HG03175 (cell line): ENCODE measurements at regions not wholly inside any gene's neighbourhood (a gene's known extent, or its start where the extent isn't known, plus 50 kb on each side); places are given as distances from the start of the nearest gene placed in this dataset.
A peak's percentile ranks its signal among the peaks of the same experiment; 100 is the strongest.
"Not testable (repeated sequence)": the region's sequence is repeated elsewhere in the genome, so short reads cannot be mapped to it uniquely, and the experiment has no call there.

Experiments
- ATAC-seq: cut with Tn5 transposase; IDR thresholded peaks from one replicate; pipeline ENCODE4 v1.9.1; 2021; ENCODE audit warnings: mild to moderate bottlenecking, moderate library complexity; ENCODE audit not compliant: unreplicated experiment

DNA sequence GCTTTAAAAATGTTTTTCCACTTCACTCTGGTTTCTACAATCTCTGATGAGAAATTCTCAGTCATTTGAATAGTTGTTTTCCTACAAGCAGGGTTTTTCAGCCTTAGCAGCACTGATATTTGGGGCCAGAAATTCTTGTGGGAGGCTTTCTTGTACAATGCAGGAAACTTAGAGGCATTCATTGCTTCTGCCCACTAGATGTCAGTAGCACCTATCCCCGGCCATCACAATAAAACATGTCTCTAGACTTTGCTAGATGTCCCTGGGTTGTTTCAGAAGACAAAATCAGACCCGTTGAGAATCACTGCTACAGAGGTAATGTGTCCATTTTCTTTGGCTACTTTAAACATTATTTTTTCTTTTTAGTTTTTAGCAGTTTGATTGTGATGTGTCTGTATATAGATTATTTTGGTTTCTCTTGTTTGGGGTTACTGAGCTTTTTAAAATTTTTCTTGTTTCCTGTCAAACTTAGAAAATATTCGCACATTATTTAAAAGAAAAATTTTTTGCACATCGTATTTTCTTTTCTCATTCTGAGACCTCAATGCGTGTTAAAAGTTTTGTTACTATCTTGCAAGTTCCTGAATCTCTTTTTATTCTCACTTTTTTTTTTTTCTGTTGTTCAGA, 60.8 kb upstream of the CCDC179 start:
- ATAC-seq = peak; percentile 97

DNA sequence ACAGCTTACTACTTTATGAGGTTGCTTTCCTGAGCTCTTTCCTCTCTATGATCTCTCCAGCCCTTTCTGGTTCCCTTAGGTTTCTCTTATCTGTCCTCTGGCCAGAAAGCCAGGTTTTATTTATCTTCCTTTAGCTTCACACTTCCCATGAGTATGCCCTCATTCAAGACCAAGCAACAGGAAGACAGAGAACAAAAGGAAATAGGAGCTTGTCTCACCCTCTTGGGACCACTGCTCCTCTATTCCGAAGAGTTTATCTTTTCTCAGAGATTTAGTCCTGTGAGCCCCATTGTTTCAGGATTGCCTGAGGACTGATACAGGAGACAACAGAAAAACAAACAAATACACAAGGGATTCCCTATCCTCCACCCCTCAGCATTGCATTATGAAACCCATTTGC, 62.4 kb upstream of the CCDC179 start:
- ATAC-seq = no peak

DNA sequence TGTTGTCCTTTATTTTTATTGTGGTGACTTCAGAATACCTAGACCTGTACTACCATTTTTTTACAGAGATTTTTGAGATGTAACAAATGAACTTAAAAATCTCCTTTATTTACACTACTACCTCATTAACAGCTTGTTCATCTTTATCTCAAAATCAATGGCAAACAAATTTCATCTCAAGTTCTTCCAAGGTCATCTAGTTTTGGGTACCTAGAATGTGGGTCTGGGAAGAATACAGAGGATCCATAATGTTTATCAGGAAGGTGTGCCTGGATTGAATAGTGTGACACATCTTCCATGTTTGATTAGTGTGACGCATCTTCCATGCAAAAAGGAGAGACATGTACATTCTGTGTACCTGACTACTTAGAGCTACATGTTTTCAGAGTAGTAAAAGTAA, 63.3 kb upstream of the CCDC179 start:
- no peak for ATAC-seq

DNA sequence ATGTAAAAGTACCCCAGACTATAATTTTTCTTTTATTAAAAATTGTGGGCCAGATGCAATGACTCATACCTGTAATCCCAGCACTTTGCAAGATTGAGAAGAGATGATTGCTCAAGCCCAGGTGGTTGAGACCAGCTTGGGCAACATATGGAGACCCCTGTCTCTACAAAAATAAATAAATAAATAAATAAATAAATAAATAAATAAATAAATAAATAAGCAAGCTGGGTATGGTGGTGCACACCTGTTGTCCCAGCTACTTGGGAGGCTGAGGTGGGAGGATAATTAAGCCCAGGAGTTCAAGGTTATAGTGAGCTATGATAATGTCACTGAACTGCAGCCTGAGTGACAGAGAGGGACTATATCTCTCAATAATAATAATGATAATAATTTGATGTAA, 66.1 kb upstream of the CCDC179 start:
- no peak for ATAC-seq

DNA sequence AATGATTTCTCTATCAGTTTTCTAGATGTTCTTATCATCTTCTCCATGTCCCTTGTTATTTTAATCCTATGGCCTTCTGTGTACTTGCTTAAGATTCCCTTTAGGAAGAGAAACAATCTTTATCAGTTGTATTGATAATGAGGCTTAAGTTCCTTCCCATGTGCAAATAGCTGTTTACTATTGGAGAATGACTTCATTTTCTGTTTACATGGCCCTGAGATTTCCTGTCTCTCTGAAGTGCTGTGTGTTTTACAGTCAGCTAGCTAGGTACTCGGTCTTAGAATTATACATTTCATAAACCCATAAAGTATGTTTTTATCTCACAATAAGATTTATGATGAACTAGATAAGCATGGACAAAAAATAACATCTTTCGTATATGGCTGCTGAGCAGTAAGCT, 67.5 kb upstream of the CCDC179 start:
- no peak for ATAC-seq

DNA sequence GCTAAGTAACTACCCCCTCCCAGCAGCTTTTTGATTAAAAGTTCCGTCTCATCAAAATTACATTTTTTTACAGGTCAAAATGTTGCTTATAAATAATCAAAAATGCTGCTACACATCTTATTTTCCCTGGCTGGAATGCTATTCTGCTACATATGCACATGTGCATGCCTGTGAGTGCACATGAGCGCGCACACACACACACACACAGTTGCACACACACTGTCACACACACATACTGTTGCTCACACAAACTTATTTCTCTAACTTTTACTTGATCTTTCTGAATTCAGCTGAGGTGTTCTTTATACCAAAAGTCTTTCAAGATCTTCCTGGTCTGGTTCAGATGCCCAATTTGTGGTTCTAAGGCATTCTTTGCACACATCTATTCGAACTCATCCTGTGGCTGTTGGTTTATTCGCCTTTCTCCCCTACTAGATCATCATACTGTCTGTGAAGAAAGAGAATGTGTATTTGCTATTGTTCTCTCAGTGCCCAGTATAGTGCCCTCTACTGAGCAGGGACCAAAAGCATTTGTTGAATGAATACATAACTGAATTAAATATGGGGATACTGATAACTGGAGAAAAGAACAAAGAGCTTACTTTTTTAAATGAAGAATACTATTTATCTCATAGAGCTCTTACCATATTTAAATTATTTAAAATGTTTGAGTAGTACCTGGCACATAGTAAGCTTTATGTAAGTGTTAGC, 68.1 kb upstream of the CCDC179 start:
- ATAC-seq = no peak

DNA sequence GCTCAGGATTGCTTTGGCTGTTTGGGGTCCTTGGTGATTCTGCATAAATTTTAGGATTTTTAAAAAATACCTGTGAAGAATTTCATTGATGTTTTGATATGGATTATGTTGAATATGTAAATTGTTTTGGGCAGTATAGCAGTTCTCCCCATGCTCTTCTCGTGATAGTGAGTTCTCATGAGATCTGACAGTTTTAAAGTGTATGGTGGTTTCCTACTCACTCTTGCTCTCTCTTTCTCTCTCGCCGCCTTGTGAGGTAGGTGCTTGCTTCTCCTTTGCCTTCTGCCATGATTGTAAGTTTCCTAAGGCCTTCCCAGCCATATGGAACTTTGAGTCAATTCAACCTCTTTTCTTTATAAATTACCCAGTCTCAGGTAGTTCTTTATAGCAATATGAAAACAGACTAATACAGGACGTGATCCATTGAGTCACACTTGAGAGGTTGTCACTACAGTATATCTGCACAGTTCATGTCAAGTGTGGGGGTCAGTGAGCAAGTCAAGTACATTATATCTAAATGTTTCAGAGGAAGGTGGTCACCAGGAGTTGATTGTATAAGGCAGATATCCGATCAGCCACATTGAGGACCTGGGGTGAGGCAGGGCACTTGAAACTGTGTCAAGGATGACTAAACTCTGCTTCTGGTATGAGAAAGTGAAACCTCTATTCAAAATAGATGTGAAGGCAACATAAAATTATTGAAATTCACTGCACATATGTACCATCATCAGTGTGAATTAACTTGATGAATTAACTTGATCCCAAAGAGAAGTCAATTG, 70.7 kb upstream of the CCDC179 start:
- ATAC-seq = peak; percentile 97

DNA sequence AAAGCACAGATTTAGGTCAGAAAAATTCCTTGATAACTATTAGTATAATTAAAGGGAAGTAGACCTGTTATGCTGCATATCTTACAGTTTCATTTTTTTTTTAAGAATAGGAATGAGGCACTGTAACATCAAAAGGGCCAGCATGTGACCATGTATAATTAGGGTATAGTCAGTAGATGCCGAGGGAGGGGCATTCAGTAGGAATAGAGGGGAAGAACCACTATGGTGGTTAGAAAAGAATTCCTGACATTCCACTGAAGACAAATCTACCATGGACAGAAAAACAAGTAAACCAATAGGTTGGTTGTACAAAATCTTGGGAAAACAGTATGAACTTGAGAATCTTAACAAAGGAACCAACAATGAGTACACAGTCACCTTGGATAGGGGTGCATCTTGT, 78.4 kb upstream of the CCDC179 start:
- ATAC-seq = no peak

DNA sequence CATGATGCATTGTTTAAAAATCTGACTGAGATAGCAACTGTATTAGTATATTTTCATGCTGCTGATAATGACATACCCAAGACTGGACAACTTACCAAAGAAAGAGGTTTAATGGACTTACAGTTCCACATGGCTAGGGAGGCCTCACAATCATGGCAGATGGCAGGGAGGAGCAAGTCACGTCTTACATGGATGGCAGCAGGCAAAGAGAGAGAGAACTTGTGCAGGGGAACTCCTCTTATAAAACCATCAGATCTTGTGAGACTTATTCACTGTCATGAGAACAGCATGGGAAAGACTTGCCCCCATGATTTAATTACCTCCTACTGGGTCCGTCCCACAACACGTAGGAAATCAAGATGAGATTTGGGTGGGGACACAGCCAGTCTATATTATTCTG, 81.3 kb upstream of the CCDC179 start:
- ATAC-seq = not testable (repeated sequence)

DNA sequence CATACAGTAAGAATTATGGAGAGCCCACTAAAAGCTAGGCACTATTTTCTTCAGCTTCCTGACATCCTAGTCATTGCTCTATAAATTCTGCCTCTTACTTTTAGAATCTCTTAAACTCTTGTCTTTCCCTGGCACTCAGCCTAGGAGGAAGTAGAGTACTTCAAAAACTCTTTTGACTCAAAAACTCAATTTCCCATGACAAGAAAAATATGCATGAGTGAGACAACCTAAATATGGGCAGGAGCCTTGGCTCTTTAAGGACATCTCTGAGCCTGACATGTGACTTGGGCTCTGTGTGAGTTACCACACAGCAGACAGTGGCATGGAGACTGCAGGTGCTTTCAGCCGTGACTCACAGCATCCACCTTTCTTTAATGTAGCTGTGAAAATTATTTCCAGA, 97.5 kb upstream of the CCDC179 start:
- no peak for ATAC-seq

DNA sequence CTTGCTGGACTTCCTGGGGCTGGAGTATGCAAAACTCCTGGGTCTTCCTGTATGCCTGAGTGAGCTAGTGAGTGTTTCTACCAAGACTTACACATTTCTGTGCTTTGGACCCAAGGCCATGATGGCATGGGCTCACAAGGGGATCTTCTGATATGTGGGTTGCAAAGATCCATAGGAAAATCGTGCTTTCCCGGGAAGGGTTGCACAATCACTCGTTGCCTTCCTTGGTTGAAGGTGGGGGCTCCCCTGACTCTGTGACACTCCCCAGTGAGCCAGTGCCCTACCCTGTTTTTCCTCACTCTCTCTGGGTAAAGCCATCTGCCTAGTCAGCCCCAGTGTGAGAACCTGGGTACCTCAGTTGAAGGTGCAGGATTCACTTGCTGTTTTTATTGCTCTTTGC, 114.0 kb upstream of the CCDC179 start:
- ATAC-seq = no peak

DNA sequence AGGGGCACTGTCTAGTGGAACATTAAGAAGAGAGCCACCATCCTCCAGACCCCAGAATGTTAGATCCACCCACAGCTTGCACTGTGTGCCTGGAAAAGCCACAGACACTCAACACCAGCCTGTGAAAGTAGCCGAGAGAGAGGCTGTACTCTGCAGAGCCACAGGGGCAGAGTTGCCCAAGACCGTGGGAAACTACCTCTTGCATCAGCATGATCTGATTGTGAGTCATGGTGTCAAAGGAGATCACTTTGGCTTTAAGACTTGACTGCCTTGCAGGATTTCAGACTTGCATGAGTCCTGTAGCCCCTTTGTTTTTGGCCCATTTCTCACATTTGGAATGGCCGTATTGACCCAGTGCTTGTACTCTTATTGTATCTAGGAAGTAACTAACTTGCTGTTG, 115.9 kb upstream of the CCDC179 start:
- ATAC-seq = no peak

DNA sequence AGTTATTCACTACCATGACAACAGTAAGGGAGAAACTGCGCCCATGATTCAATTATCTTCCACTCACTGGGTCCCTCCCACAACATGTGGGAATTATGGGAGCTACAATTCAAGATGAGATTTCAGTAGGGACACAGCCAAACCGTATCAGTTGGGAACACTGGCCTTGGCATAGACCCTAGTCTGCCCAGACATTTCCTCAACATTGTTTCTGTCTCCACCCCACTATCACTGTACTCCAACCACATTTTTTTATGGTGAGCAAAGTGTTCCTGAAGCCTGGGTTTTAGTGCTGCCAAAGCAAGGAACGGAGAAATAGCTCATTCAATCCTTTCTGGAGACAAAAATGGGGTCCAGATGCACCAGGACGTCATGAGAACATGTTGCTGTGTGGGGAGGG, 122.6 kb upstream of the CCDC179 start:
- ATAC-seq = no peak

DNA sequence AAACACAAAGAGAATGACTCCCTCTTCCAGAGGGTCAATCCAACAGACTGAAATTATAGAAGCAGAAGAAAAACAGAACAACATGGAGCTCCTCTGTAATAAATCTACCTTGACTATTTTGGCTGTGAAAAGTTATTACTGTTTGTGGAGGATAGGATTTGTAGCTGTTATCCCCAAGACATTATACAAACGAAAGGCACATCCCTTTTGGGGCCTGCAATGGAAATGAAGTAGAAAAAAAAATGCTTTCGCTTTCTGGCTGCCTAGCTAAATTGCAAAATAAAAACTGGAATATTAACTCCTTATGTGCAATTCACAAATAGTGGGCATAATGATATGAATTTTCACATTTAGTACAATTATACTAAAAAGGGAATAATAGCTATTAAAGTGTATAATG, 123.8 kb upstream of the CCDC179 start:
- no peak for ATAC-seq

DNA sequence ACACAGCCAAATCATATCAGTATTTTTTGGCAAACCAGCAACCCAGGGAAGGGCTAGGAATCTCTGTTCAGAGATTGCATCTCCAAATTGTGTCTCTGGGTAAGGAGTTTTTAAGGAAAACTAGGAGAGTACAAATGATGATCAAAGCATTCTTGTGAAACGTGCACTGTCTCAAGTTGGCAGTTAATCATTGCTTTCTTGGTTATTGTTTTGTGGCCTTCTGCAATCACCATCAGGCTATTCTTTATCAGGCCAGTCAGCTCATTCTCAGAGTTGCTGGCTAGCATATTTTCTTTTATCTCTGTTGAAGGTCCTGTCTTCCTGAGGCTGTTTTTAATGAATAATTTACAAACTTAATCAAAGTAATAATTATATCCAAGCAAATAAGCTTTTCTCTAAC, 129.1 kb upstream of the CCDC179 start:
- ATAC-seq = no peak

DNA sequence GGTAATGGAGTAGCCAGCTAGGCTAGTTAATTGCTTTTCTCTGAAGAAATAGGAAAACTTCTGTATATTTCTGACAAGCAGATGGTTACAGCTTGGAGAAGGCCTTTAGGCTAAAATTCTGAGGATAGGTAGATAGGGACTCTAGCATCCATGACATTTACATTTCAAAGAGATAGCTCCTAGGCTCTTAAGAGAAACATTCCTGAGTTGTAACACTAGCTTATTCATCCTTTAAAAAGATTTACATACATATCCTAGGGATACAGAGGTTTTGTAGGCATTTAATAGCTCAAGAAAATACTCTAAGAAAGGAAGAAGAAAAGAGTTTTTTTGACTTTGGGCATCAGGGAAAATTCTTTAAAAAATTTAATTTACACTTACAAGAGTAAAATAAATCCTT, 130.9 kb upstream of the CCDC179 start:
- ATAC-seq = no peak

DNA sequence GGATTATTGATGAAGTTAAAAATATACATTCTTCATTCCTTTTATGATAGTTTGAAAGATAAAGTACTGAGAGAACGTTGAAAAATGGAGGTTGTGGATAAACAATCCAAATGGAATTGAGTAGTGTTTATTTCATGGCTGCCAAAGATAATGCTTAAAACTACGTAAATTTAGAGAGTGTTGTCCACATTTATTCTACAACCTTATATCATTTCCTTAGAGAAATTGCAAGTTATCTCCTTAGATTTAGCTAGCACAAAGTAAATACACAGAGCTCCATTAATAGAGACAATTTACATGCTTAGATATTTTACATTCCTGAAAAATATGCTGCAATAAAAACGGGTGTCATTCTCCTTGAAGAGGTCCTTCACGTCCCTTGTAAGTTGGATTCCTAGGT, 146.5 kb upstream of the CCDC179 start:
- ATAC-seq = no peak

DNA sequence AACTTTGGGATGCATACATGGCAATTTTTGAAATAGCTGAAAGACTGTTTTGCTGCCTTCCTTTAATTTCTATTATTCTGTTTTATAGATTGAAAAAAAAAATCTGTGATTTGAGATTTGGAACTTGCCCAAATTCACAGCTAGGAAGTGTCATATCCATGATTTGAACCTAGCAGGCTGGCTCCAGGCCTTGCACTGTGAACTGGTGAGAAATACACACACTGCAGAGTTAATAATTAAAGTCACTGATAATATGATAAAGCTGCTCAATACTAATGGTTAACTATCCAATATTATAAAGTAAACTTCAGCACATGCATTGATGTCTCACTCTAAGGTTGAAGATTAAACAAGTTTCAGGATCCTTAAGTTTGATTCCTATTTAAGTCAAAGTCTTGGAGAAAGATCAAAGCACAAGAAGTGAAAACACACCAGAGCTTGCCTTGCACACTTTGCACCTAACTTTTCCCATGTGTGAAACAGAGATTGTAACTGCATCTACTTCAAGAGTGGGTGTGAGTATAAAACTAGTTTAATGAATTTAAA, 150.6 kb upstream of the CCDC179 start:
- no peak for ATAC-seq

DNA sequence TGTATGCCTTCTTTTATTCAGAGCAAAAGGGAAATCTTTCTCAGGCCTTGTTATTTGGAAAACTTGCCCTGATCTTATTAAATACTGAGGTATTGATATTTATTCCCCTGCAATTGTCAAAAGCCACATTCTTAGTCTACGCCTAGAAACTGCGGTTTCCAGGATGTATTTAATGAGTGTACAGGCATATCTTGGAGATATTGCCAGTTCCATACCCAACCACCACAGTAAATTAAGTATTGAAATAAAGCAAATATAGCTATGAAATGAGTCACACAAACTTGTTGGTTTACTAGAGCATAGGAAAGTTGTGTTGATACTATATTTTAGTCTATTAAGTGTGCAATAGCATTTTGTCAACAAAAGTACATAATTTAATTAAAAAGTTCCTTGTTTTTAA, 152.7 kb upstream of the CCDC179 start:
- ATAC-seq = no peak

DNA sequence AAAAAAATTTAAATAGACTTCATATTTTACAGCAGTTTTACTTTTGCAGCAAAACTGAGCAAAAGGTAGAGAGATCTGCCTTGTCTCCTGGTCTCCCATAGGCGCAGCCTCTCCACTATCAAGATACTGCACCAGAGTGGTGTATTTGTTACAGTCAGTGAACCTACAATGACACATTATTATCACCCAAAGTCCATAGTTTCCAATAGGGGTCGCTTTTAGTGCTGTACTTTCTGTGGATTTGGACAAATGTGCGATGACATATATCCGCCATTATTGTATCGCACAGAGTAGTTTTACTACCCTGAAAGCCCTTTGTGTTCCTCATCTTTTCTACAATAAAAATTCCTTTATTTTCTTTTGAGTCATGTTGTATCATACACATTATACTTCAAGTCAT, 153.2 kb upstream of the CCDC179 start:
- no peak for ATAC-seq

DNA sequence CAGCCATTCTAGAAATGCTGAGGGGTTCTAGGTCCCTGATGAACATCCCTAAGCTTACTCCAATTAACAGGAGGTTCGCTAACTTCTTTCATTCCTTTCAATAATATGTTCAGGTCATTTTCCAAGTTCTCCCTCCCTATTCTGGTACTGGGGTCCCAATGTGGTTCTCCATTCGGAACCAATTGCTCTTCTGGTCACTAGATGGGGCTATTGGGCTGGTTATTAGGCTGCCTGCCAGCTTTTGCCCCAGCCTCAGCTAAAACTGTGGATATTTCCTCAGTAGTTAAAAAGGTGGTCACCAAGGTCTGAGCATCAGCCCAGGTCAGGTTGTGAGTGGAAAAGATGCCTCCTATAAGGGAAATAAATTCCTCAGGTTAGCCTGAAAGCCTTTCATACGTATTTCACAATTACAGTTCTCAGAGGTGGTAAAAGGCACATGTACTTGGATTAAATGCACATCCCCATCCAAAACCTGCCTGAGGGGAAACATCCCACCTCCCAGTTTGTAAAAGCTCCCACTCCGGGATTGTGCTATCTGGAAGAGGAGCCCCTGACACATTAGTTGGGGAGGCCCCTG, 161.1 kb upstream of the CCDC179 start:
- peak; percentile 69 for ATAC-seq

DNA sequence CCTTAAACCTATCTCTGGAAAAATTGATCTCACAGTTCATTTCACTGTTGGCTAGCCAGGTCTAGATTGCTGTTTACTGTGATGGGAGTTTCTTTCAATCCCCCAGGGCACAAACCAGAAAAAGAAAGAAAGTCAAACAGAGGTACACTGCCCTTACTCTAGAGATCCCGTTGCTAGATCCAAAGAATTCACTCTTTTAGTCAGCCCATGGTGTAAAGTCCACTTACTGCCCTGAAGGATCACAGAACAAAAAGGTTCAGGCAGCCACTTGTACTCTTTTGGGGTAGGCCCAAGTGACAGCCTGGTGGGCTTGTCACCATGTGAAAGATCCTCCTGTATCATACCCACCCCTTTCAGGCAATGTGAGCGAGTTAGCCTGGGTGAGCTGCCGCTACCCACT, 162.6 kb upstream of the CCDC179 start:
- no peak for ATAC-seq
